Neural cell (in vitro differentiated cells): ENCODE measurements at regions not wholly inside any gene's neighbourhood (a gene's known extent, or its start where the extent isn't known, plus 50 kb on each side); places are given as distances from the start of the nearest gene placed in this dataset.

Experiments
- H2AFZ ChIP-seq: fragments of 200-600, 300-800 bp; sonication (generic), shearing (Covaris generic); 2 replicates; pipeline ENCODE4 v1.6.0; 2014; ENCODE audit warnings: low read depth, mild to moderate bottlenecking, antibody characterized with exemption, low read length, moderate library complexity
- H3F3A ChIP-seq: fragments of 200-600 bp; shearing (Covaris generic); 2 replicates; pipeline ENCODE4 v1.6.1; 2016; ENCODE audit warnings: mild to moderate bottlenecking, moderate library complexity, mixed read lengths, antibody characterized with exemption, low read length; ENCODE audit not compliant: insufficient read depth, poor library complexity, severe bottlenecking
- H3K27ac ChIP-seq: fragments of 200-600, 300-800 bp; sonication (generic), shearing (Covaris generic); 2 replicates; pipeline ENCODE4 v1.5.1; 2014; ENCODE audit warnings: mild to moderate bottlenecking, low read length, moderate library complexity
- H3K27me3 ChIP-seq: fragments of 300-800, 200-600 bp; sonication (generic), shearing (Covaris generic); 2 replicates; pipeline ENCODE4 v1.6.0; 2014; ENCODE audit warnings: mild to moderate bottlenecking, low read depth, low read length, moderate library complexity; ENCODE audit not compliant: insufficient read depth
- H3K36me3 ChIP-seq: fragments of 300-800, 200-600 bp; sonication (generic), shearing (Covaris generic); 2 replicates; pipeline ENCODE4 v1.5.1; 2014; ENCODE audit warnings: mild to moderate bottlenecking, antibody characterized with exemption, low read length, moderate library complexity; ENCODE audit not compliant: insufficient read depth
- H3K4me2 ChIP-seq: fragments of 300-800, 200-600 bp; sonication (generic), shearing (Covaris generic); 2 replicates; pipeline ENCODE4 v1.6.0; 2014; ENCODE audit warnings: mild to moderate bottlenecking, low read length
- H3K4me3 ChIP-seq: fragments of 300-800, 200-600 bp; sonication (generic), shearing (Covaris generic); 2 replicates; pipeline ENCODE4 v1.5.1; 2014; ENCODE audit warnings: mild to moderate bottlenecking, low read length, moderate library complexity
- H3K79me2 ChIP-seq: fragments of 200-600 bp; shearing (Covaris generic); replicated peaks from 2 replicates; pipeline ENCODE4 v1.6.0; 2014; ENCODE audit warnings: mild to moderate bottlenecking, low read length, moderate library complexity; ENCODE audit not compliant: insufficient read depth
- H3K9ac ChIP-seq: fragments of 300-800, 200-600 bp; sonication (generic), shearing (Covaris generic); 2 replicates; pipeline ENCODE4 v1.6.1; 2016; ENCODE audit warnings: mild to moderate bottlenecking, low read length, mixed read lengths
- H3K9me2 ChIP-seq: fragments of 200-600 bp; shearing (Covaris generic); 2 replicates; pipeline ENCODE4 v1.6.1; 2016; ENCODE audit warnings: mild to moderate bottlenecking, low read length, mixed read lengths; ENCODE audit not compliant: insufficient read depth
- H3K9me3 ChIP-seq: fragments of 200-600, 300-800 bp; sonication (generic), shearing (Covaris generic); 2 replicates; pipeline ENCODE4 v1.6.1; 2016; ENCODE audit warnings: mild to moderate bottlenecking, mixed run types, low read length, moderate library complexity, mixed read lengths
- H4K20me1 ChIP-seq: fragments of 200-600 bp; shearing (Covaris generic); 2 replicates; pipeline ENCODE4 v1.6.1; 2016; ENCODE audit warnings: mild to moderate bottlenecking, mixed run types; ENCODE audit not compliant: insufficient read depth
- EP300 ChIP-seq: fragments of 450-650 bp; conservative IDR thresholded peaks from 2 replicates; pipeline ENCODE4 v1.6.1; 2014; ENCODE audit warnings: antibody characterized with exemption, mild to moderate bottlenecking, moderate library complexity; ENCODE audit not compliant: poor library complexity, severe bottlenecking
- EZH2 ChIP-seq: fragments of 200-600, 300-800 bp; shearing (Covaris generic), sonication (generic); IDR thresholded peaks from 2 replicates; pipeline ENCODE4 v1.6.1; 2014; ENCODE audit warnings: antibody characterized with exemption, low read length, borderline replicate concordance, mild to moderate bottlenecking; ENCODE audit not compliant: insufficient read depth, poor library complexity, severe bottlenecking
- MXI1 ChIP-seq: fragments of 450-650 bp; conservative IDR thresholded peaks from 2 replicates; pipeline ENCODE4 v1.6.1; 2014; ENCODE audit warnings: antibody characterized with exemption, mild to moderate bottlenecking; ENCODE audit not compliant: poor library complexity, severe bottlenecking
- POLR2AphosphoS5 ChIP-seq: IDR thresholded peaks from 2 replicates; pipeline ENCODE4 v1.6.1; 2012
- RAD21 ChIP-seq: fragments of 450-650 bp; conservative IDR thresholded peaks from 2 replicates; pipeline ENCODE4 v1.6.1; 2014; ENCODE audit warnings: antibody characterized with exemption, mild to moderate bottlenecking, moderate library complexity
- SMC3 ChIP-seq: fragments of 450-650 bp; conservative IDR thresholded peaks from 2 replicates; pipeline ENCODE4 v1.6.1; 2014; ENCODE audit warnings: antibody characterized with exemption, mild to moderate bottlenecking, moderate library complexity; ENCODE audit not compliant: poor library complexity
- TAF1 ChIP-seq: IDR thresholded peaks from 2 replicates; pipeline ENCODE4 v1.6.1; 2012; ENCODE audit warnings: low read depth
- TF ChIP-seq, protein P1 (sequence below): IDR thresholded peaks from 2 replicates; pipeline ENCODE4 v1.6.1; 2012; ENCODE audit warnings: borderline replicate concordance
- TF ChIP-seq, protein P2 (sequence below): fragments of 450-650 bp; IDR thresholded peaks from 2 replicates; pipeline ENCODE4 v1.5.1; 2014; ENCODE audit warnings: antibody characterized with exemption, mild to moderate bottlenecking, moderate library complexity; ENCODE audit not compliant: poor library complexity, severe bottlenecking

DNA sequence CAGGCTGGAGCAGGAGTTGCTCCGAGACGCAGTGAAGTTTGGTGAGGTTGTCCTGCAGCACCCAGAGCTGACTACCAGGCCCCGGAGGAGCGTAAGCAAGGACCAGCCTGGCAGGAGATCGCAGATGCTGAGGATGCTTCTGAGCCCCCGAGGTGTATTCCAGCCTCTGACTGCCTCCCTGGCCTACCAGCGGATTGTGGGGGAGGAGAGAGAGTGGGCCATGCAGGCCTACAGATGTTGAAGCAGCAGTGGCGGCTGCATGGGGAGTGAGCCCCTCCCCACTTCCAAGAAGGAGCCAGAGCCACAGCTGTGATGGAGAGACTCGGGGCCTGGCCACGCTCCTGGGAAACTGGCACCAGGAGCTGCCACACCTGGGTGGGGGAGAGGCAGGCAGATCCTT, 302.5 kb upstream of the PROK2 start:
- H3K27ac ChIP-seq: no peak overlapping the region
- H3K9ac ChIP-seq: no peak overlapping the region
- H3K9me2 ChIP-seq: no peaks in the 10 kb centered on the region
- no peak overlapping the region for H3K4me2 ChIP-seq
- H3F3A ChIP-seq: no peaks in the 10 kb centered on the region
- no peak overlapping the region for H2AFZ ChIP-seq
- H3K9me3 ChIP-seq: no peaks in the 10 kb centered on the region
- H3K79me2 ChIP-seq: no peaks in the 10 kb centered on the region
- no peak overlapping the region for H3K4me3 ChIP-seq
- no peaks in the 10 kb centered on the region for H4K20me1 ChIP-seq
- TF ChIP-seq, protein P1, sequence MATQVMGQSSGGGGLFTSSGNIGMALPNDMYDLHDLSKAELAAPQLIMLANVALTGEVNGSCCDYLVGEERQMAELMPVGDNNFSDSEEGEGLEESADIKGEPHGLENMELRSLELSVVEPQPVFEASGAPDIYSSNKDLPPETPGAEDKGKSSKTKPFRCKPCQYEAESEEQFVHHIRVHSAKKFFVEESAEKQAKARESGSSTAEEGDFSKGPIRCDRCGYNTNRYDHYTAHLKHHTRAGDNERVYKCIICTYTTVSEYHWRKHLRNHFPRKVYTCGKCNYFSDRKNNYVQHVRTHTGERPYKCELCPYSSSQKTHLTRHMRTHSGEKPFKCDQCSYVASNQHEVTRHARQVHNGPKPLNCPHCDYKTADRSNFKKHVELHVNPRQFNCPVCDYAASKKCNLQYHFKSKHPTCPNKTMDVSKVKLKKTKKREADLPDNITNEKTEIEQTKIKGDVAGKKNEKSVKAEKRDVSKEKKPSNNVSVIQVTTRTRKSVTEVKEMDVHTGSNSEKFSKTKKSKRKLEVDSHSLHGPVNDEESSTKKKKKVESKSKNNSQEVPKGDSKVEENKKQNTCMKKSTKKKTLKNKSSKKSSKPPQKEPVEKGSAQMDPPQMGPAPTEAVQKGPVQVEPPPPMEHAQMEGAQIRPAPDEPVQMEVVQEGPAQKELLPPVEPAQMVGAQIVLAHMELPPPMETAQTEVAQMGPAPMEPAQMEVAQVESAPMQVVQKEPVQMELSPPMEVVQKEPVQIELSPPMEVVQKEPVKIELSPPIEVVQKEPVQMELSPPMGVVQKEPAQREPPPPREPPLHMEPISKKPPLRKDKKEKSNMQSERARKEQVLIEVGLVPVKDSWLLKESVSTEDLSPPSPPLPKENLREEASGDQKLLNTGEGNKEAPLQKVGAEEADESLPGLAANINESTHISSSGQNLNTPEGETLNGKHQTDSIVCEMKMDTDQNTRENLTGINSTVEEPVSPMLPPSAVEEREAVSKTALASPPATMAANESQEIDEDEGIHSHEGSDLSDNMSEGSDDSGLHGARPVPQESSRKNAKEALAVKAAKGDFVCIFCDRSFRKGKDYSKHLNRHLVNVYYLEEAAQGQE: no peak
- H3K27me3 ChIP-seq: no peaks in the 10 kb centered on the region
- no peaks in the 10 kb centered on the region for H3K36me3 ChIP-seq

DNA sequence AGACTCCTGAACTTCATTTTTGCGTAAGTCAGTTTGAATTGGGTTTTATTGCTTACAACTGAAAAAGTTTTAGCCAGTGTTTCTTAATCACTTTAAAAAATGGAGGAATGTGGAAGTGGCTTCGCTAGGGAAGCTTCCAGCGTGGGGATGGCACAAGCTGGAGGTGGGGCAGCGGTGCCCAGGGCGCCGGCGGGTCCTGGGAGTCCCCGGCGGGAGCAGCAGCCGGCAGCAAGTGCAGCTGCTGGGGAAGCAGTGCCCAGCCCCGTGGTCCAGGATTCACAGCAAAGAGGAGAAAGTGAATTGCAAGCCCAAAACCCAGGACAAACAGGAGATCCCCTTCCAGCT, 301.8 kb upstream of the PROK2 start:
- Histone ChIP-seq H3K27me3 (no peaks in the 10 kb centered on the region), H3K27ac (no peak overlapping the region), H3K9me3 (no peaks in the 10 kb centered on the region), H3K4me3 (no peak overlapping the region), H3K79me2 (no peaks in the 10 kb centered on the region), H2AFZ (no peak overlapping the region), H3K9ac (no peak overlapping the region), H3K4me2 (no peak overlapping the region), H3F3A (no peaks in the 10 kb centered on the region), H3K9me2 (no peaks in the 10 kb centered on the region), H3K36me3 (no peaks in the 10 kb centered on the region), H4K20me1 (no peaks in the 10 kb centered on the region)
- TF ChIP-seq, protein P2, sequence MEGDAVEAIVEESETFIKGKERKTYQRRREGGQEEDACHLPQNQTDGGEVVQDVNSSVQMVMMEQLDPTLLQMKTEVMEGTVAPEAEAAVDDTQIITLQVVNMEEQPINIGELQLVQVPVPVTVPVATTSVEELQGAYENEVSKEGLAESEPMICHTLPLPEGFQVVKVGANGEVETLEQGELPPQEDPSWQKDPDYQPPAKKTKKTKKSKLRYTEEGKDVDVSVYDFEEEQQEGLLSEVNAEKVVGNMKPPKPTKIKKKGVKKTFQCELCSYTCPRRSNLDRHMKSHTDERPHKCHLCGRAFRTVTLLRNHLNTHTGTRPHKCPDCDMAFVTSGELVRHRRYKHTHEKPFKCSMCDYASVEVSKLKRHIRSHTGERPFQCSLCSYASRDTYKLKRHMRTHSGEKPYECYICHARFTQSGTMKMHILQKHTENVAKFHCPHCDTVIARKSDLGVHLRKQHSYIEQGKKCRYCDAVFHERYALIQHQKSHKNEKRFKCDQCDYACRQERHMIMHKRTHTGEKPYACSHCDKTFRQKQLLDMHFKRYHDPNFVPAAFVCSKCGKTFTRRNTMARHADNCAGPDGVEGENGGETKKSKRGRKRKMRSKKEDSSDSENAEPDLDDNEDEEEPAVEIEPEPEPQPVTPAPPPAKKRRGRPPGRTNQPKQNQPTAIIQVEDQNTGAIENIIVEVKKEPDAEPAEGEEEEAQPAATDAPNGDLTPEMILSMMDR: no peak
- TF ChIP-seq, protein P1: no peak
- TF ChIP-seq EZH2: no peak
- TF ChIP-seq POLR2AphosphoS5: no peak
- no peak for TF ChIP-seq SMC3
- no peak for TF ChIP-seq MXI1
- no peak for TF ChIP-seq RAD21
- no peak for TF ChIP-seq TAF1
- no peak for TF ChIP-seq EP300
